Cardiac septum (tissue), 1 donor: ENCODE measurements at regions not wholly inside any gene's neighbourhood (a gene's known extent, or its start where the extent isn't known, plus 50 kb on each side); places are given as distances from the start of the nearest gene placed in this dataset.
"Not testable (repeated sequence)": the region's sequence is repeated elsewhere in the genome, so short reads cannot be mapped to it uniquely, and the experiment has no call there.

Experiments
- DNase-seq: peaks from one replicate; pipeline ENCODE4 v3.0.0-alpha.2; 2020; ENCODE audit warnings: low spot score
- intact Hi-C: fragments of 100-400 bp; cut with DNase I; formaldehyde crosslinking; loops from one replicate; pipeline ENCODE4 v1.14.0; 2022
- donor health status: DM: no; HTN: no; CAD: no.

- DNase-seq, intact Hi-C loops: not testable (repeated sequence)
Observed at GRCh38 chr17:27365329-27365945, 71.5 kb downstream of the WSB1 start.

GRCh38 chr17:27366437-27366836, 72.5 kb downstream of the WSB1 start:
- intact Hi-C loops: no loop called here
- no peak for DNase-seq

GRCh38 chr17:27367121-27367981, 73.4 kb downstream of the WSB1 start:
- DNase-seq: no peak
- intact Hi-C loops: no loop called here

GRCh38 chr17:27368151-27368795, 74.4 kb downstream of the WSB1 start:
- intact Hi-C loops: no loop called here

GRCh38 chr17:27368980-27369379, 75.1 kb downstream of the WSB1 start:
- intact Hi-C loops: no loop called here
- DNase-seq: no peak

More at GRCh38 chr17:27368151-27368795, 74.4 kb downstream of the WSB1 start:
- DNase-seq: no peak

- DNase-seq: no peak
- intact Hi-C loops: no loop called here
Observed at GRCh38 chr17:27370776-27371175, 76.9 kb downstream of the WSB1 start.

- DNase-seq, intact Hi-C loops: not testable (repeated sequence)
Observed at GRCh38 chr17:27373695-27374094, 79.8 kb downstream of the WSB1 start.

- intact Hi-C loops: no loop called here
- DNase-seq: no peak
Observed at GRCh38 chr17:27376637-27377547, 79.4 kb upstream of the KSR1 start.

GRCh38 chr17:27378482-27379175, 77.6 kb upstream of the KSR1 start:
- no peak for DNase-seq
- intact Hi-C loops: no loop called here

GRCh38 chr17:27379888-27380533, 76.2 kb upstream of the KSR1 start:
- intact Hi-C loops: loop anchor here (5.0 to 10.0 kb wide), 3 partner anchors 75 to 197 kb away; partner anchors contain the start of genes KSR1 and WSB1
- peak; percentile 83 for DNase-seq

GRCh38 chr17:27380551-27380950, 75.7 kb upstream of the KSR1 start:
- intact Hi-C loops: loop anchor here (5.0 to 10.0 kb wide), 3 partner anchors 74 to 197 kb away; partner anchors contain the start of genes KSR1 and WSB1

GRCh38 chr17:27381007-27381501, 75.2 kb upstream of the KSR1 start:
- intact Hi-C loops: loop anchor here (5.0 to 10.0 kb wide), 3 partner anchors 74 to 196 kb away; partner anchors contain the start of genes KSR1 and WSB1
- peak; percentile 86 for DNase-seq

More at GRCh38 chr17:27380551-27380950, 75.7 kb upstream of the KSR1 start:
- no peak for DNase-seq

- intact Hi-C loops: loop anchor here (5.0 to 10.0 kb wide), 3 partner anchors 73 to 195 kb away; partner anchors contain the start of genes KSR1 and WSB1
- peak; percentile 9 for DNase-seq
Observed at GRCh38 chr17:27382025-27382424, 74.2 kb upstream of the KSR1 start.

- peak; percentile 84 for DNase-seq
Observed at GRCh38 chr17:27384261-27384701, 72.0 kb upstream of the KSR1 start.

GRCh38 chr17:27384726-27385125, 71.5 kb upstream of the KSR1 start:
- no peak for DNase-seq
- intact Hi-C loops: loop anchor here (5.0 to 10.0 kb wide), 3 partner anchors 70 to 193 kb away; partner anchors contain the start of genes KSR1 and WSB1

More at GRCh38 chr17:27384261-27384701, 72.0 kb upstream of the KSR1 start:
- intact Hi-C loops: loop anchor here (5.0 to 10.0 kb wide), 3 partner anchors 71 to 193 kb away; partner anchors contain the start of genes KSR1 and WSB1

- intact Hi-C loops: loop anchor here (10.0 kb wide), 1 partner anchor 69 kb away; the partner anchor contains the start of gene KSR1
Observed at GRCh38 chr17:27385626-27386025, 70.6 kb upstream of the KSR1 start.

More at GRCh38 chr17:27385626-27386025, 70.6 kb upstream of the KSR1 start:
- DNase-seq: peak; percentile 24
